GDM1 (cell line): ENCODE measurements at regions not wholly inside any gene's neighbourhood (a gene's known extent, or its start where the extent isn't known, plus 50 kb on each side); places are given as distances from the start of the nearest gene placed in this dataset.
A peak's percentile ranks its signal among the peaks of the same experiment; 100 is the strongest.
"Not testable (repeated sequence)": the region's sequence is repeated elsewhere in the genome, so short reads cannot be mapped to it uniquely, and the experiment has no call there.

Experiments used
- DNase-seq: peaks from one replicate; lab custom pipeline; 2025; lab: John Stamatoyannopoulos, UW

DNA sequence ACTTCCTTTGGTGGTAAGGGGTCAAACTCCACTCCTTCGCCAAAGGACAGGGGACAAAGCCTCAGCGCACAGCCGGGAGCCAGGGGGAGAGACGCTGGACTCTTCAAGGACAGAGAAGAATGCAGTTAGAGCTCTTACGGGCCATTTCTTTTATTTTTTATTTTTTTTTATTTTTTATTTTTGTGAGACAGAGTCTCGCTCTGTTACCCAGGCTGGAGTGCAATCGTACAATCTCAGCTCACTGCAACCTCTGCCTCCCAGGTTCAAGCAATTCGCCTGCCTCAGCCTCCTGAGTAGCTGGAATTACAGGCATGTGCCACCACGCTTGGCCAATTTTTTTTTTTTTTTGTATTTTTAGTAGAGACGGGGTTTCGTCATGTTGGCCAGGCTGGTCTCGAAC lies 93.2 kb upstream of the RPH3AL start, which contains the start of gene RFLNB:
Gene RFLNB, minus strand, starts transcription at position 101 of the 400 bp plus-strand sequence.
- not testable (repeated sequence) for DNase-seq

DNA sequence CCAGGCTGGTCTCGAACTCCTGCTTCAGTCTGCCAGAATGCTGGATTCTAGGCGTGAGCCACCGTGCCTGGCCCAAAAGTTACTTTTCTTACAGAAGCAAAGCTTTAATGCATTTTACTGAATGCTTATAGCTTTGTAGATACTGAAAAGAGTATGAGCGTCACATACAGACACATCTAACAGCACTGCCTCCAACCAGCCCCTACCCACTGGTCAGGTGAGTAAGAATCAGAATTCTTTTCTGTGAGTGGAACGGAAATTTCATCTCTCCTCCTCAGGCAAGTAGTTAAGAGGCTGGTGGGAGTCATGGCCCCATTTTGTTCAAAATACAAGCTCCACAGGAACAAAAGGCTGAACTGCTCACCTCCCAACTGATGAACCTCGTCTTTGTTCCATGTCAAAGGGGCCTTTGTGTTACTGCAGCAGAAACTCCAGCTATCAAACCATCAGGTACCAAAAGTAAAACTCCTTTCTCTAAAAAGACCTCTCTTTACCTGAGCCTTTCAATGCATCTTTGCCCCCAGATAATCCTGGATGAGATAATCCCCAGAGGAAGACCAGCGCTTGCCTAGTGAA lies 92.4 kb upstream of the RPH3AL start:
- DNase-seq, result no peak

DNA sequence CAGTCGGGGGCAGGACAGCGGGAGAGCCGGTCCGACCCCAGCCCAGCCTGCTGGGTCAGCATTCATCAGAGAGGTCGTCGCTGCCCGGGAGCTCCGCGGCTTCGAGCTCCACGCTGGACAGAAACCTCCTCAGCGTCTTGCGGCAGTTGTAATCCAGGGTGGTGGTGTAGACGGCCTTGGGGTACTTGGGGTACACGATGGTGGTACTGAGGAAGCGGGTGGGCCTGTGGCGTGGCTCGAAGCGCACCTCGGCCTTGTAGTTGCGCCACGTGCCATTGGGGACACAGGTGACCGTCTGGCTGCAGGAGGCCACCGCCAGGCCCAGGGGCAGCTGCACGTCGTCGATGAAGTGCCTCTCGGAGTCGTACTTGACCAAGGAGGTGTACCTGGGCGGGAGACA lies 90.5 kb upstream of the RPH3AL start:
- no peak for DNase-seq

DNA sequence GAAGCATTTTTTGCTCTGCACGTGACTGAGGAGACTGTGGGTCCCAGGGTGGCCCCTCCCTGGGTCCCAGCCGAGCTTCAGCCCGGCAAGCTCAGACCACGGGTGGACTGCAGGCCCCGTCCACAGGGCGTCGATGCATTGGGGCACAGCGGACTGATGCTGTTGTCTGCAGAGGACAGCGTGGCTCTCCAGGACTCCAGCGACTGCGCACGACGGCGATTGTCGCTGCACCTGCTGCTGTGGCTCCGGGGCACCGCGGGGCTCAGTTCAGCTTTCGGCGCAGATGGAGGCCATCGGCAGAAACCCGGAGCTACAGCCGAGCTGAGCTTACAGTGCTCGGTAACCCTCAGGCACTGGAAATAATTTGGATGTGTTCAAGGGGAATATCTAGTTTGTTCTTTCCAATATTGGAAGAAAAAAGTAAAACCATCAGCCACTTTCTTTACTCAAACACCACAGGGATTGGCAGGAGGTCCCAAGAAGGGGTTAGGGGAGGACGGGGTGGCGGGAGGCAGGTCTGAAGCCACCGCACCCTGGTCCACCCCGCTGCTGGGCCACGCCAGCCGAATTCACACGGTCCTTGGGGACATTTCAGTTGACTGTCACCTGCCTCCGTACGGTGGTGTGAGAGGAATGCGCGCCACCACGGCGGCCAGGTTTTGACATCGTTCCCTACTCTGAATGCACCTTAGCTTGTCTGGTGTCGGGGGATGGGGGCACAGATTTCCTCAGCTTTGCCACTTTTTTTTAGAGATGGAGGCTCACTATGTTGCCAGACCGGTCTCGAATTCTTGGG lies 88.7 kb upstream of the RPH3AL start:
- no peak for DNase-seq

DNA sequence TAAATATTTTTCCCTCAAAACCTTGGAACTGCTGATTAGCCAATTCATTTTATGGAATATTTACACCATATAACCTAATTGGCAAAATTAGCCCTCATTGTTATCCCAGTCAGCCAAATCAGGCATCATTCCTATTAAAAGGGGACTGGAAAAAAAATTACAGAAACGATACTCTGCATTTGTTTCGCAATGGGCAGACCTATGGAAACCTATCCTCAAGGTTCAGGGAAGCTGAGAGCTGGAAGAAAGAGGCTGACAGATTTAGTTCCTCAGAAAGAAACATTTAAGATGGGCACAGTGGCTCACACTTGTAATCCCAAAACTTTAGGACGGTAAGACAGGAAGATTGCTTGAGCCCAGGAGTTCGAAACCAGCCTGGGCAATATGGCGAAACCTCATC lies 85.6 kb upstream of the RPH3AL start:
- no peak for DNase-seq

DNA sequence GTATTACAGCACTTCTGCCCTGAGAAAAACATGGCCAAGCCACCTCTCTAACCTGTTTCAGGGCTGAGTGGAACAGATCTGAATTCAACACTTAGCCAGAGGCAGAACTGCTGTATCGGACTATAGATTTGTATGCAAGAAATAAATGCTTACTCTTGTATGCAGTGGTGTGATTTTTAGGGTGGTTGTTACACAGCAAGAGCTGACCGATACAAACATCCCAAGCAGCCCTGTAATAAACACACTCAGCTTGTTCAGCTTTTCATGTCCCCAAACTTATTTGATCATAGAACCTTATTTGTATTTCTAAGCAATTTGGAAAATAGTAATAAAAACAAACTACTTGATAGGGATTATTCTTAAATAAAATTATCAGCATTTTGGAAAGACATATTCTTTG lies 84.9 kb upstream of the RPH3AL start:
- no peak for DNase-seq

DNA sequence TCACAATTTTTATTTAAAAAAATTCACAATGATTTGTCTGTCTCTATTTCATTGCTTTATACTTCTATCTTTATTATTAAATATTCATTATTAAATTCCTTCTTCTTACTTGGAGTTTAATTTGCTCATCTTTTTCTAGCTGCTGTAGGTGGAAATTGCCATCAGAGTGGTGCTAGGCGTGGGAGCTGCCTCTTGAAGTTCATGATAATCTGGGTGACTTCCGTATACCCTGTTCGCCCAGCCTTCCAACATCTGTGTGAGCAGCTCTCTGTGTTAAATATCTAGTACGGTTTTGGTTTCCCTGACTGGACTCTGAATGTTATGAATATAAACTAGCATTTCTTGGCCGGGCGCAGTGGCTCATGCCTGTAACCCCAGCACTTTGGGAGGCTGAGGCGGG lies 84.0 kb upstream of the RPH3AL start:
- no peak for DNase-seq

DNA sequence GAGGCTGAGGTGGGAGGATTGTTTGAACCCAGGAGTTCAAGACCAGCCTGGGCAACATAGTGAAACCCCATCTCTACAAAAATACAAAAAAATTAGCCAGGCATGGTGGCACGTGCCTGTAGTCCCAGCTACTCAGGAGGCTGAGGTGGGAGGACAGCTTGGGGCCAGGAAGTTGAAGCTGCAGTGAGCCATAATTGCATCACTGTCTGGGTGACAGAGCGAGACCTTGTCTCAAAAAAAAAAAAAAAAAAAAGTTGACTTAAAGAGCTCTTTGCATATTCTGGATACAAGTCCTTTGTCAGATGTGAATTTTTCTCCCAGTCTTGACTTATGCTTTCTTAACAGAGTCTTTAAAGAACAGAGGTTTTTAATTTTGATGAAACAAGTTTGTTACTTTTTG lies 79.9 kb upstream of the RPH3AL start:
- not testable (repeated sequence) for DNase-seq

DNA sequence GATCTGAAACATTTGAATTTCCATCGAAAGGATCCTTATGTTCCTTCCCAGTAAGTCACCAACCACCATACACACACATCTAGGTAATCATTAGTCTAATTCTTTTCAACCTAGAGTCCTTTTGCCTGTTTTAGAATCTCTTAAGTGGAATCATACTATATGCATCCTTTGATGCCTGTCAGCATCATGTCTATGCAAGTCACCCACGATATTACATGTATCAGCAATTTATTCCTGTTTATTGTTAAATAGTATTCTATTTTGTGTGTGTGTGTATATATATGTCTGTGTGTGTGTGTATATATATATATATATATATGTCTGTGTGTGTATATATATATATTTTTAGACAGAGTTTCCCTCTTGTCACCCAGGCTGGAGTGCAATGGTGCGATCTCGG lies 78.9 kb upstream of the RPH3AL start:
- DNase-seq, result no peak

DNA sequence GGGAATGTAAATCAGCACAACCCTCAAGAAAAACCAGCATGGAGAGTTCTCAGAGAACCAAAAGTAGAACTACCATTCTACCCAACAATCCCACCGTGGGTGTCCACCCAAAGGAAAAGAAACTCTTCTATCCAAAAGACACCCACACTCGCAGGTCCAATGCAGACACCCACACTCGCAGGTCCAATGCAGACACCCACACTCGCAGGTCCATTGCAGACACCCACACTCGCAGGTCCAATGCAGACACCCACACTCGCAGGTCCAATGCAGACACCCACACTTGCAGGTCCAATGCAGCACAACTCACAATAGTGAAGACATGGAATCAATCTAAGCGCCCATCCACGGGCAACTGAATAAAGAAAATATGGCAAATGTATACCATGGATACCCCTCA lies 77.0 kb upstream of the RPH3AL start:
- no peak for DNase-seq

DNA sequence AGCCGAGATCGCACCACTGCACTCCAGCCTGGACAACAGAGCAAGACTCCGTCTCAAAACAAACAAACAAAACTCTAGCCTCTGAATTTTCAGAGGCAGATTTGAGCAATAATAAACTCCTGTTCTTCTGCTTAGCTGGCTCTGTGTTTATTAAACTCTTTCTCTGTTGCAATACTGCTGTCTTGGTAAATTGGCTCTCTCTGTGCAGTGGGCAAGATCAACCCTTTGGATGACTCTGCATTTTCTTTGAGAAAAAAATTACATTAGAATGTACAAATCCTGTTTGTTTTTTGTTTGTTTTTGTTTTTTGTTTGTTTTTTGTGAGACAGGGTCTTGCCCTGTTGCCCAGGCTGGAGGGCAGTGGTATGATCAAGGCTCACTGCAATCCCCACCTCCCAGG lies 75.8 kb upstream of the RPH3AL start:
- DNase-seq, result no peak

DNA sequence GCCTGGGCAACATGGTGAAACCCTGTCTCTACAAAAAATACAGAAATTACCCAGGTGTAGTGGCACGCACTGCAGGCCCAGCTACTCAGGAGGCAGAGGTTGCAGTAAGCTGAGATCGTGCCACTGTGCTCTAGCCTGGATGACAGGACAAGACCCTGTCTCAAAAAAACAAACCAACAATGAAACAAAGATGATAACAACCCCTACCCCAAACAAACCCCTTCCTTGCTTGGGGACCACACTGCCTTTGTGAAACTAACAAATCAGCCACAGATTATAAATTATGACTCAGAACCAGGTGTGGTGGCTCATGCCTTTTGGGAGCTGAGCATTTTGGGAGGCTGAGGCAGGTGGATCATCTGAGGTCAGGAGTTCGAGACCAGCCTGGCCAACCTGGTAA lies 75.3 kb upstream of the RPH3AL start:
- no peak for DNase-seq

DNA sequence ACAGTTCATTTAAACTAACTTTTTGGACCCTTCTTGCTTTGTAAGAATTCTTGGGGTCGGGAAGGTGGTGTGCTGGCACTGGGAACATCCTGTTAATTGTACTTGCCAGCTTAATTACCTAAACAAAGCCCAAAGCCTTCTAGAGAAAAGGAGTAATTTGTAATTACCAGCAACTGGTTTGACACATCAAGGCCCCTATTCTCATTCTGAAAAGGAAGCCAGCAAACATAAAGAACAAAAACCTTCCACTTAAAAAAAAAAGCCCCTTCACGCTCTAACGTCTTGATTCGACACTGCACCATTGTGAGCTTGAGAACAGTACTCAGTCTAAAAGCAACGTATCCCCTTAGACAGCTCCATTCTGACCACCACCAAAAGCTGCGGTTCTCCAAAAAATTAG lies 74.7 kb upstream of the RPH3AL start:
- no peak for DNase-seq

DNA sequence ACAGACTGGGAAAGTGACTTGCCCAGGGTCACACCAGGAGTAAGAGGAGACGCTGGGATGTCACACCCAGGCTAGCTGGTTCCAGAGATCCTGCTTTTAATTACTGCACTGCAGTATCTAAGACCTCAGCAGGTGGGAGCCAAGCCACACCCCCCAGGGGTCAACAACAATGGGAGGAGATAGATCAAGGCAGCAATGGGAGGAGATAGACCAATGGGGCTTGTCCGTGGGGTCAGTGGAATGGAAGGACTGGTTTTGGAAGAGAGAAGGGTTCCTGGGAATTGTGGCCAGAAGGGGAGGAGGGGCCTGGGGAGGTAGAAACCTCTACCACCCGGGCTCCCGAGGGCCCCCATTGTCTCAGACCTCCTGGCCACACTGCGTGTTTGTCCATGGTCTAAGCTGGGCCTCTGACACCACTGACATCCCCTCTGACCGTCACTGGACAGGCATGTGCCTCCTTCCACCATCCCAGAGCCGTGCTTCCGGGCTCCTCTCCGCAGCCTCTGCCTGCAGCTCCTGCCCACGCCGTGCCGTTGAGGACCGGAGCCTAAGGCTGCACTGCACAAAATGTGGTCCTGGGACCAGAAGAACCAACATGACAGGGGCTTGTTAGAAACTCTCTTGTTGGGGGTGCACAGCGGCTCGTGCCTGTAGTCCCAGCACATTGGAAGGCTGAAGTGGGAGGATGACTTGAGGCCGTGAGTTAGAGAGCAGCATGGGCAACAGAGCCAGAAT lies 69.8 kb upstream of the RPH3AL start:
- no peak for DNase-seq

DNA sequence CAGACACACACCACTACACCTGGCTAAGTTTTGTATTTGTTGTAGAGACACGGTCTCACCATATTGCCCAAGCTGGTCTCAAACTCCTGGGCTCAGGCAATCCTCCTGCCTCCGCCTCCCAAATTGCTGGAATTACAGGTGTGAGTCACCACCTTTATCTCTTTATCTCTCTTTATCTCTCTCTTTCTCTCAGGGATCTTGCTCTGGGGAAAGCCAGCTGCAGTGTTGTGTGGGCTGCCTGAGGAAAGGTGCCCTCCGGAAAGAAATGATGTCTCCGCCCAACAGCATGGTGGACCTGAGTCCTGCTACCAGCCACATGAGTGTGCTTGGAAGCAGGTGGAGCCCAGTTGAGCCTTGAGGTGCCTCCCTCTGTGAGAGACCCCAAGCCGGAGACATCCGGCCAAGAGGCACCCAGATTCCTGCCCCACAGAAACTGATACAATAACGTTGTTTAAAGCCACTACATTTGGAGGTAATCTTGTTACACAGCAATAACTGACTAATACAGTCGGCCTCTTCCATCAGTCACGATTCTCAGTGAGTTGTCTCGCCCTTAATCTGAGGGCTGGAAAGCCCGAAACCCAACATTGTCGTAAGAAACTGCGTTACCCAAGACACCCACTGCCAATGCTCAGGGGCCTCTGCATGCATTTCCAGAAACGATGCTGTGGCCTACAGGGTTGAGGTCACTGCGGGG lies 68.0 kb upstream of the RPH3AL start:
- no peak for DNase-seq

DNA sequence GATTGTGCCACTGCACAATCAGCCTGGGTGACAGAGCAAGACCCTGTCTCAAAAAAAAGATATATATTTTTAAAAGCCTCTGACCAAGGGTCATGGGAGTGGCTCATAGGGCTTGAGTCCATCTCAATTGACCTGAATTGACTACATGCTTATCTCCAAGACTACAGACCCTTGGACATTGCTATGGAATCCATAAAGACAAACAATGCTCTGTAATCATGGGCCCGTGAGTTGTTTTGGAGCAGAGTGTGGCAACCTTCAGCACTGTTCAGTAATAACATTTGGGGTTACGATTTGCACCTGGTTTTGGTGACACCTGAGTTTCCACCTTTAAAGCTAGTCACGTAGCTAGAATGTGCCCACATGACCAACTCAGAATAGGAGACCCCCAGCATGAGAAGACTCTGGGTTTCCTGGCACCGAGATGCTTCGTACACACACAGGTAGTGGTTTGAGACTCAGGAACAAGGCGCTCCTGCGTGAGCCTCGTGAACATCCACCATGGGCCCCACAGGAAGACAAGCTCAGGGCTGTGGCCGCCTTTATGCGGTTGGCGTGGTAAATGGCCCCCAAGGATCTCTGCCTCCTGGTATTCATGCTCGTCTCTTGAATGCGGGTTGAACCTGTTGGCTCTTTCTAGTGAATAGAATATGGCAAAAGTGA lies 66.6 kb upstream of the RPH3AL start:
- DNase-seq, result peak; percentile 24

DNA sequence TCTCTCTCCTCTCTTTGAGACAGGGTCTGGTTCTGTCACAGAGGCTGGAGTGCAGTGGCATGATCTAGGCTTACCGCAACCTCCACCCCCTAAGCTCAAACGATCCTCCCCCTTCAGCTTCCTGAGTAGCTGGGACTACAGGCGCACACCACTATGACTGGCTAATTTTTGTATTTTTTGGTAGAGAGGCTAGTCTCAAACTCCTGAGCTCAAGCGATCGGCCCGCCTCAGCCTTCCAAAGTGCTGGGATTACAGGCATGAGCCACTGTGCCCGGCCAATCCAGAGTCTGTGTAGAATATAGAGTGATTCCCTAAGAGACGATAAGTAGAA lies 65.8 kb upstream of the RPH3AL start:
- DNase-seq, result peak; percentile 92

DNA sequence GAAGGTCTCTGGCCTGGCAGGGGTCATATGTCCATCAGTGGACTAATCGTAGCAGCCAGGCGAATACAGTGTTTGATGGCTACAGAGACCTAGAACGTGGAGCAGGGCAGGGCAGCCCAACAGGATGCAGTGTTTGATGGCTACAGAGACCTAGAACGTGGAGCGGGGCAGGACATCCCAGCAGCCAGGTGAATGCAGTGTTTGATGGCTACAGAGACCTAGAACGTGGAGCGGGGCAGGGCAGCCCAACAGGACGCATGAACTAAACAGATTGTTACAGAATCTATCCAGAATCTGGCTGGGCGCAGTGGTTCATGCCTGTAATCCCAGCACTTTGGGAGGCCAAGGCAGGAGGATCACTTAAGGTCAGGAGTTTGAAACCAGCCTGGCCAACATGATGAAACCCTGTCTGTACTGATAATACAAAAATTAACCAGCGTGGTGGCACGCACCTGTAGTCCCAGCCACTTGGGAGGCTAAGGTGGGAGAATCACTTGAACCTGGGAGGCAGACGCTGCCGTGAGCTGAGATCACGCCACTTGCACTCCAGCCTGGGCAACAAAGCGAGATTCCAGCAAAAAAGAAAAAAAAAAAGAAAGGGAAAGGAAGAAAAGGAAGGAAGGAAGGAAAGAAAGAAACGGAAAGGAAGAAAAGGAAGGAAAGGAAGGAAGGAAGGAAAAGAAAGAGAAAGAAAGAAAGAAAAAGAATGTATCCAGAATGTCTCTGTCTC lies 65.2 kb upstream of the RPH3AL start:
- DNase-seq, result no peak

DNA sequence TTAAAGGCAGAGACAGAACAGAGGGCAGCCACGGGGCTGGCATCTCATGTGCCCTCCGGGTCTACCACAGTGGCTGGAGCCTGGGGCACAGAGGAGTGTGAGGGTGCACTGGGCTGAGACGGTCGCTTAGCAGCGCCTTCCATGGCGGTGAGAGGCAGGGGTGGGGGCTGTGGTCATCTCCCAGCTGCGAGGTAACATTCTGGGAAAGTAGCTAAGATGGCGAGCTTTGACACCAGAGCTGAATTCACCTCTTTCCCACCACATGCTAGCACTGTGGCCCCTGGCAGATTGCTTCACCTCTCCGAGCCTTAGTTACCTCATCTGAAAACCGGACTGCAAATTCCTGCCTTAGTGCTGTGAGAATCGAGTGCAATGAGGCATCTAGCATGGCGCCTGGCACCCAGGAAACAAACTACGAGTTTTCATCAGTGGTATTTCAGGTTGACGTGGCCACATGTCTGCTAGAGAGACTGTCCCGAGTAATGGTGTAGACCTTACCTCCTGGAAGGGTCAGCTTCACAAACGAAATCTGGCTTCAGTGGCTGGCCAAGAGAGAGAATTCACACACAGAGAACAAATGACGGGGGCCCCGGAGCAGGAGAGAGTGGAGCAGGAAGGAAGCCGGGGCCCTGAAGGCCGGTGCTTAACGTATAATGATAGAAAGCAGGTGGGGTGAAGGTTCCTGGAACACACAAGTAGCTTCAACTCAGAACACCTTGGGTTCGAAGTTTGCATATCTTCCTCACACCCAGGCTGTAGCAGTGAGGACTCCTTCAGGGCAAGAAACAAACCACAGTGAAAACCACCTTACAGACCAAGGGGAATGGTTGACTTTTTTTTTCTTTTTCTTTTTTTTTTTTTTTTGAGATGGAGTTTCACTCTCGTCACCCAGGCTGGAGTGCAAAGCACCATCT lies 63.9 kb upstream of the RPH3AL start:
- DNase-seq, result peak; percentile 36

DNA sequence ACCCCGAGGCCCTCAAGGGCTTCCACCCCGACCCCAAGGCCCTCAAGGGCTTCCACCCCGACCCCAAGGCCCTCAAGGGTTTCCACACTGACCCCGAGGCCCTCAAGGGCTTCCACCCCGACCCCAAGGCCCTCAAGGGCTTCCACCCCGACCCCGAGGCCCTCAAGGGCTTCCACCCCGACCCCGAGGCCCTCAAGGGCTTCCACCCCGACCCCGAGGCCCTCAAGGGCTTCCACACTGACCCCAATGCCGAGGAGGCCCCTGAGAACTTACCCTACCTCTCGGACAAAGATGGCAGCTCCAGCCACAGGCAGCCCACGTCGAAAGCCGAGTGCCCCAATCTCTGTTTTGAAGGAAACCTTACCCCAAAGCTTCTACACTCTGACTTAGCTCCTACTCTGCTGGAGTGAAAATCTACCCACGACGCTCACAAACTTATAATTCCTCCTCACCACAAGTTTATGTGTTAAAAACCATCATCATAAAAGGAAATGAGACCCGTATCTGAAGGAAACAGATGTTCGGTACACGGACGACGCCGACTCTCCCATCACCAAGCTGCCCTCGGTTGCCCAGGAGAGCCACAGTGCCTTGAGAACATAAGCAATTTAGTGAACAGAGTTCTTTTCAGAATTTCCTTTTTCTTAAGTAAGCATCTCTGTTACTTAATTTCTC lies 61.2 kb upstream of the RPH3AL start:
- DNase-seq, result peak; percentile 88
